Rectal smooth muscle tissue (tissue), 1 donor: ENCODE measurements at regions not wholly inside any gene's neighbourhood (a gene's known extent, or its start where the extent isn't known, plus 50 kb on each side); places are given as distances from the start of the nearest gene placed in this dataset.
"Not testable (repeated sequence)": the region's sequence is repeated elsewhere in the genome, so short reads cannot be mapped to it uniquely, and the experiment has no call there.

Experiments used
- H3K27ac ChIP-seq: one replicate; pipeline ENCODE4 v1.7.0; 2013; ENCODE audit warnings: low read depth, low read length, inconsistent platforms
- H3K27me3 ChIP-seq: one replicate; pipeline ENCODE4 v1.7.0; 2013; ENCODE audit warnings: low read length; ENCODE audit not compliant: control insufficient read depth, insufficient read depth
- H3K36me3 ChIP-seq: one replicate; pipeline ENCODE4 v1.7.0; 2013; ENCODE audit warnings: low read length; ENCODE audit not compliant: control insufficient read depth, insufficient read depth
- H3K4me1 ChIP-seq: one replicate; pipeline ENCODE4 v1.7.0; 2013; ENCODE audit warnings: low read length; ENCODE audit not compliant: control insufficient read depth, insufficient read depth
- H3K4me3 ChIP-seq: one replicate; pipeline ENCODE4 v1.7.0; 2013; ENCODE audit warnings: low read length
- H3K9ac ChIP-seq: one replicate; pipeline ENCODE4 v1.7.0; 2013; ENCODE audit warnings: low read length

GRCh38 chr4:128544272-128544671 lies 256.7 kb upstream of the PGRMC2 start:
- Histone ChIP-seq H3K9ac (no peak overlapping the region), H3K27ac (no peak overlapping the region)

DNA sequence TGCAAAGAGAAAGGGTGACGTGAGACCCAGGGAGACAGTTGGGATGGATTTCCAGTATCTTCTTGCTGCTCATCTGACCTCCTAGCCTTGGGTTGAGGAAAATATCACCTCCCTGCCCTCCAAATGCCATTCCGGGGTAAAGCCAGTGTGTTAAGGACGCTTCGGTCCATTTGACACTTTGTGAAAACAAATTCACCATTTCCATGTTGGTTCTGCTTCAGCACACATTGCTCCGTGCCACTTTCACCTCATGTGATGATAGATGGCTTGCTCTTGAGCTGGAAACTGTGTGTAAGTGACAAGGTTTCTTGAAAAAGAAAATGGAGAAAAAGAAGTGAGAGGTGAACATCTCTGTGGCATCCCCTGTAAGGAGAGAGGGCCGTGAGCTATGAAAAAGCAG lies 256.1 kb upstream of the PGRMC2 start:
- no peak overlapping the region for H3K27ac ChIP-seq
- H3K27me3 ChIP-seq: no peaks in the 10 kb centered on the region
- H3K36me3 ChIP-seq: no peaks in the 10 kb centered on the region
- H3K9ac ChIP-seq: no peak overlapping the region
- no peaks in the 10 kb centered on the region for H3K4me1 ChIP-seq
- H3K4me3 ChIP-seq: no peak overlapping the region

More at GRCh38 chr4:128544272-128544671, 256.7 kb upstream of the PGRMC2 start:
- Histone ChIP-seq H3K4me1 (no peaks in the 10 kb centered on the region), H3K4me3 (no peak overlapping the region), H3K27me3 (no peaks in the 10 kb centered on the region), H3K36me3 (no peaks in the 10 kb centered on the region)

DNA sequence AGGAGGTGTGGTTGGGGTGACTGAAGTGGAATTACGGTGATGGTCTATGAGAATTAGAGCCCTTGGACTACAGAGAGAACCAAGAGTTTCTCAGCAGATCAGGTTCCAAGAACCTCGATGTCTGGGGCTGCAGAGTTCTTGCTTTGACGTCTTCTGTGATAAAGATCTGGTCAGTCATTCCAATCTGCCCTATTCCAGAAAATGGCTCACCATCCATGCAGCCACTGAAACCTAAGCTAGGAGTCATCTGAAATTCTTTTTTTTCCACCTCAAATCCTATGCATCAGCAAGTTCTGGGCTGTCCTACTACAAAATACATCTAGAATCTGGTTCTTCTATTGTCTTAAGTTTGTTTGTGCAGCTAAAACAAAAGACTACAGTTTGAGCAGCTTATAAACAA lies 254.4 kb upstream of the PGRMC2 start:
- H3K9ac ChIP-seq: no peak overlapping the region
- no peaks in the 10 kb centered on the region for H3K4me1 ChIP-seq
- H3K27ac ChIP-seq: no peak overlapping the region
- H3K36me3 ChIP-seq: no peaks in the 10 kb centered on the region
- no peak overlapping the region for H3K4me3 ChIP-seq
- H3K27me3 ChIP-seq: no peaks in the 10 kb centered on the region

- no peaks in the 10 kb centered on the region for H3K4me1 ChIP-seq
- H3K36me3 ChIP-seq: no peaks in the 10 kb centered on the region
- H3K9ac ChIP-seq: no peak overlapping the region
- no peaks in the 10 kb centered on the region for H3K27me3 ChIP-seq
- H3K27ac ChIP-seq: no peak overlapping the region
- H3K4me3 ChIP-seq: no peak overlapping the region
These were observed 252.5 kb upstream of the PGRMC2 start for GRCh38 chr4:128540122-128540521.

- H3K27ac ChIP-seq: no peak overlapping the region
- no peaks in the 10 kb centered on the region for H3K36me3 ChIP-seq
- H3K4me3 ChIP-seq: no peak overlapping the region
- no peaks in the 10 kb centered on the region for H3K4me1 ChIP-seq
- H3K9ac ChIP-seq: no peak overlapping the region
- H3K27me3 ChIP-seq: no peaks in the 10 kb centered on the region
These were observed 250.7 kb upstream of the PGRMC2 start for GRCh38 chr4:128538111-128538882.

GRCh38 chr4:128536746-128537145 lies 249.1 kb upstream of the PGRMC2 start:
- Histone ChIP-seq H3K4me1 (no peaks in the 10 kb centered on the region), H3K27me3 (no peaks in the 10 kb centered on the region), H3K36me3 (no peaks in the 10 kb centered on the region), H3K9ac (no peak overlapping the region), H3K4me3 (no peak overlapping the region), H3K27ac (no peak overlapping the region)

DNA sequence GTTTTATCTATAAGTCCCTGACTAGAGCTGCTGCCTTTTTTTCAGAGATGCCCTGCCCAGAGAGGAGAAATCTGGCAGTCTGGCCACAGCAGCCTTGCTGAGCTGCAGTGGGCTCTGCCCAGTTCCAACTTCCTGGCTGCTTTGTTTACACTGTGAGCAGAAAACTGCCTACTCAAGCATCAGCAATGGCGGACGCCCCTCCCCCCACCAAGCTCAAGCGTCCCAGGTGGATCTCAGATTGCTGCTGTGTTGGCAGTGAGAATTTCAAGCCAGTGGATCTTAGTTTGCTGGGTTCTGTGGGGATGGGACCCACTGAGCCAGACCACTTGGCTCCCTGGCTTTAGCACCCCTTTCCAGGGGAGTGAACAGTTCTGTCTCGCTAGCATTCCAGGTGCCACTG lies 247.9 kb upstream of the PGRMC2 start:
- not testable (repeated sequence) for H3K9ac ChIP-seq, H3K4me1 ChIP-seq, H3K36me3 ChIP-seq, H3K4me3 ChIP-seq, H3K27me3 ChIP-seq, H3K27ac ChIP-seq

DNA sequence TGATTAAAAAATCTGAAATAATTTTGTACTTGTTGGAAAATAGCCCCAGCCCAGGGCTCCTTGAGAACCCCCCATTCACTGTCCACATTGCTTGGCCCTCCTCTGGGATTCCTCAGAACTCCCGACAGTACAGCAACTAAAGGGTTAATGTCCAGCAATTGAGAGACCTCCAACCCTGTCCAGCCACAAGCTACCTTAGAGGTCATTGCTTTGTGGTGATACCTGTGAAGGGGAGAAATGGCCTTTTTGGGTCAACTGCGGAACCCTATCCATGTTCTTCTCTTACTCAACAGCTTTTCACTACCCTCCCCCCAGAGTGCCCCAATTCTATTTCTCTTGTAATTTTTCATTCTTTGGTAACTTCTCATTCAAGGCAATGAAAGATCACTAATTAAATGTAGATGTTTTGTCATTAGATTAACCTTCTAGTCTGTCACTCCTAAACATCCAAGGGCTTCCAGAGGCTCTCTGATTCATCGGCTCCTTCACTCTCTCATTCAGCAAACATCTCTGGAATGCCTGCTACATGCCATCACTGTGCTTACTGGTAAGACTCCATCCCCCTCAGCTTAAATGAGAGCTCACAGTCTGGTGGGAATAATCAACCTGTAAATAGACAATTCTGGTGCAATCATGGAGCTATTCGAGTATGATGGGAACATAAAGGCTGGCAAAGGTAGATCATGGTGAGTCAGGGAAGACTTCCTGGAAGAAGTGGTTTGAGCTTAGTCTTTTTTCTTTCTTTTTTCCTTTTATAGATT lies 241.4 kb upstream of the PGRMC2 start:
- H3K4me1 ChIP-seq: peaks cover 8% of the 10 kb centered on the region
- H3K4me3 ChIP-seq: no peak overlapping the region
- no peaks in the 10 kb centered on the region for H3K27me3 ChIP-seq
- no peak overlapping the region for H3K9ac ChIP-seq
- H3K27ac ChIP-seq: peak overlapping the region; percentile 38
- H3K36me3 ChIP-seq: no peaks in the 10 kb centered on the region

GRCh38 chr4:128527946-128528576 lies 240.4 kb upstream of the PGRMC2 start:
- H3K27me3 ChIP-seq: no peaks in the 10 kb centered on the region
- H3K27ac ChIP-seq: peak overlapping the region; percentile 24
- H3K36me3 ChIP-seq: no peaks in the 10 kb centered on the region
- H3K4me1 ChIP-seq: peaks cover 8% of the 10 kb centered on the region
- H3K9ac ChIP-seq: no peak overlapping the region
- no peak overlapping the region for H3K4me3 ChIP-seq

- peaks cover 8% of the 10 kb centered on the region for H3K4me1 ChIP-seq
- H3K36me3 ChIP-seq: no peaks in the 10 kb centered on the region
- no peak overlapping the region for H3K27ac ChIP-seq
- no peaks in the 10 kb centered on the region for H3K27me3 ChIP-seq
- H3K4me3 ChIP-seq: no peak overlapping the region
- H3K9ac ChIP-seq: no peak overlapping the region
These were observed 239.7 kb upstream of the PGRMC2 start for GRCh38 chr4:128527351-128527750.

DNA sequence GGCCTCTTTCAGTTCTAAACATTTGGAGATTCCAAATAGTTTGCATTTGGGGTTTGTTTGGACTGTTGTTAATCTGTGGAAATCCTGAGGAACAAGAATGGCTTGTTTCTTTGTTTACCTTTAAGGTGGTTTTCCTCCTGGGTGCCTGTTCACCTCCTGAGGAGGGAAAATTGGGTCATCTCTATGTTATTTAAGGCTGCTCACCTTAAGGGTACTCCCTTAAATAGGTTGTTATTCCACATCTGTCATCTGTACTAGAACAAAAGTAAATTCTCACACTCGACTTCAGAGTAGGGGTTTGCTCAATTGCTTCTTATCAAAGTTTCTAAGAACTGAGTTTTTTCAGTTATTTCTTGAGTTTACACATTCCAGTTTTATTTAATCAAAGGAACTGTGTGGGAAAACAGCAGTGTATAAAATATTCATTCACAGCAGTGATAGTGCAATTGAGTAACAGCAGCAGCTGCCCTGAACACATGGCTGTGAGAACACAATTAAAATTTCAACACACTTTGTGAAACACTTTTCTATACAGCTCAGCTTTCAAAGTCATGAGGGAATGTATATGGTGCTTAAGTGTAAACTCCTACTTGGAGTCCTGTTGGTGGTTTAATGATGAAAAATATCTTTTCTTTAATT lies 238.5 kb upstream of the PGRMC2 start:
- no peaks in the 10 kb centered on the region for H3K27me3 ChIP-seq
- H3K4me3 ChIP-seq: no peak overlapping the region
- H3K9ac ChIP-seq: no peak overlapping the region
- H3K27ac ChIP-seq: no peak overlapping the region
- H3K36me3 ChIP-seq: no peaks in the 10 kb centered on the region
- peaks cover 8% of the 10 kb centered on the region for H3K4me1 ChIP-seq

DNA sequence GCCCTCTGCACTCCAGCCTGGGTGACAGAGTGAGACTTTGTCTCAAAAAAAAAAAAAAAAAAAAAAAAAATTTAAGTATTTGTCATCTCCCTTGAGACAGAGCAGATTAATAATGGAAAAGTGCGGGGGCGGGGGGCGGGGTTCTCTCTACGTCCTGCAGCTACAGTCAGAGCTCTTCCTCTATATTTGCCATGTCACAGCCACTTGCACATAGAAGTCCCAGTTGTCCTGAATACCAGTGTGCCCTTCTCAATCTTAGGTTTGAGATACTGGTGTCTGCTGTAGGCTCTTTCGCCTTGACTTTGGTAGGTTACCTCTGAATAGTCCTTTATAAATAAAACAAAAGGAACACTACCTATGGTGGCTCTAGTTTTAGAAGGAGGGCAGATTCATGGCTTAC lies 237.8 kb upstream of the PGRMC2 start:
- Histone ChIP-seq H3K9ac (no peak overlapping the region), H3K4me3 (no peak overlapping the region), H3K27ac (no peak overlapping the region), H3K36me3 (no peaks in the 10 kb centered on the region), H3K4me1 (peaks cover 8% of the 10 kb centered on the region), H3K27me3 (no peaks in the 10 kb centered on the region)
